BLaER1 (cell line): ENCODE measurements at regions not wholly inside any gene's neighbourhood (a gene's known extent, or its start where the extent isn't known, plus 50 kb on each side); places are given as distances from the start of the nearest gene placed in this dataset.

ENCODE experiments used
- H3K27ac ChIP-seq: shearing (Covaris generic); formaldehyde crosslinking; 2 replicates; pipeline ENCODE4 v1.8.1; 2022
- H3K27me3 ChIP-seq: shearing (Covaris generic); formaldehyde crosslinking; 2 replicates; pipeline ENCODE4 v1.8.1; 2022
- H3K36me3 ChIP-seq: shearing (Covaris generic); formaldehyde crosslinking; 2 replicates; pipeline ENCODE4 v1.8.1; 2022
- H3K4me1 ChIP-seq: shearing (Covaris generic); formaldehyde crosslinking; 2 replicates; pipeline ENCODE4 v1.8.1; 2022
- H3K4me2 ChIP-seq: shearing (Covaris generic); formaldehyde crosslinking; 2 replicates; pipeline ENCODE4 v1.8.1; 2022
- H3K4me3 ChIP-seq: shearing (Covaris generic); formaldehyde crosslinking; 2 replicates; pipeline ENCODE4 v1.8.1; 2022
- H3K9ac ChIP-seq: shearing (Covaris generic); formaldehyde crosslinking; 2 replicates; pipeline ENCODE4 v1.8.1; 2022
- H3K9me3 ChIP-seq: shearing (Covaris generic); formaldehyde crosslinking; 2 replicates; pipeline ENCODE4 v1.8.1; 2022
- H4K20me1 ChIP-seq: shearing (Covaris generic); formaldehyde crosslinking; 2 replicates; pipeline ENCODE4 v1.8.1; 2022
- Cebpa-rat ChIP-seq: shearing (Covaris generic); IDR thresholded peaks from 2 replicates; pipeline ENCODE4 v1.8.1; 2022

- TF ChIP-seq Cebpa-rat, result no peak
- H3K9me3 ChIP-seq, result no peaks in the 10 kb centered on the region
- no peaks in the 10 kb centered on the region for H3K27me3 ChIP-seq
- no peaks in the 10 kb centered on the region for H4K20me1 ChIP-seq
- H3K4me2 ChIP-seq, result no peak overlapping the region
- no peak overlapping the region for H3K9ac ChIP-seq
- H3K36me3 ChIP-seq, result no peaks in the 10 kb centered on the region
- H3K4me3 ChIP-seq, result no peak overlapping the region
- no peak overlapping the region for H3K27ac ChIP-seq
- H3K4me1 ChIP-seq, result no peaks in the 10 kb centered on the region
These were observed 366.8 kb upstream of the CCDC179 start for GRCh38 chr11:23227078-23227445.

GRCh38 chr11:23232652-23233051 lies 372.4 kb upstream of the CCDC179 start:
- H3K4me3 ChIP-seq, result no peak overlapping the region

GRCh38 chr11:23233075-23233474 lies 372.8 kb upstream of the CCDC179 start:
- Histone ChIP-seq H3K9ac (no peak overlapping the region), H3K27me3 (no peaks in the 10 kb centered on the region)

More at GRCh38 chr11:23232652-23233051, 372.4 kb upstream of the CCDC179 start:
- H3K9me3 ChIP-seq, result no peaks in the 10 kb centered on the region
- no peaks in the 10 kb centered on the region for H4K20me1 ChIP-seq
- H3K27me3 ChIP-seq, result no peaks in the 10 kb centered on the region
- no peaks in the 10 kb centered on the region for H3K4me1 ChIP-seq
- no peak for TF ChIP-seq Cebpa-rat
- H3K9ac ChIP-seq, result no peak overlapping the region
- no peaks in the 10 kb centered on the region for H3K36me3 ChIP-seq
- no peak overlapping the region for H3K27ac ChIP-seq
- H3K4me2 ChIP-seq, result no peak overlapping the region

GRCh38 chr11:23236826-23237555 lies 376.7 kb upstream of the CCDC179 start:
- Histone ChIP-seq H3K27ac (no peak overlapping the region), H3K27me3 (no peaks in the 10 kb centered on the region), H3K4me1 (no peaks in the 10 kb centered on the region), H4K20me1 (no peaks in the 10 kb centered on the region), H3K4me3 (no peak overlapping the region), H3K36me3 (no peaks in the 10 kb centered on the region), H3K9me3 (no peaks in the 10 kb centered on the region), H3K4me2 (no peak overlapping the region), H3K9ac (no peak overlapping the region)
- TF ChIP-seq Cebpa-rat, result no peak

More at GRCh38 chr11:23233075-23233474, 372.8 kb upstream of the CCDC179 start:
- no peaks in the 10 kb centered on the region for H3K4me1 ChIP-seq
- no peaks in the 10 kb centered on the region for H3K36me3 ChIP-seq
- no peaks in the 10 kb centered on the region for H3K9me3 ChIP-seq
- H3K4me2 ChIP-seq, result no peak overlapping the region
- H3K27ac ChIP-seq, result no peak overlapping the region
- no peaks in the 10 kb centered on the region for H4K20me1 ChIP-seq
- H3K4me3 ChIP-seq, result no peak overlapping the region
- TF ChIP-seq Cebpa-rat, result no peak

GRCh38 chr11:23252426-23252825 lies 392.2 kb upstream of the CCDC179 start:
- Histone ChIP-seq H3K9ac (no peak overlapping the region), H4K20me1 (no peaks in the 10 kb centered on the region), H3K27ac (no peak overlapping the region), H3K36me3 (no peaks in the 10 kb centered on the region), H3K9me3 (no peaks in the 10 kb centered on the region), H3K4me2 (no peak overlapping the region), H3K4me3 (no peak overlapping the region), H3K4me1 (no peaks in the 10 kb centered on the region), H3K27me3 (no peaks in the 10 kb centered on the region)
- no peak for TF ChIP-seq Cebpa-rat

- Histone ChIP-seq H3K9me3 (no peaks in the 10 kb centered on the region), H3K9ac (no peak overlapping the region), H3K36me3 (no peaks in the 10 kb centered on the region), H4K20me1 (no peaks in the 10 kb centered on the region), H3K27ac (no peak overlapping the region), H3K4me1 (no peaks in the 10 kb centered on the region), H3K4me3 (no peak overlapping the region), H3K4me2 (no peak overlapping the region), H3K27me3 (no peaks in the 10 kb centered on the region)
- no peak for TF ChIP-seq Cebpa-rat
These were observed 396.8 kb upstream of the CCDC179 start for GRCh38 chr11:23257088-23257487.

- Histone ChIP-seq H3K36me3 (no peaks in the 10 kb centered on the region), H3K4me1 (no peaks in the 10 kb centered on the region), H3K9me3 (no peaks in the 10 kb centered on the region), H3K4me2 (no peak overlapping the region), H3K9ac (no peak overlapping the region), H3K4me3 (no peak overlapping the region), H4K20me1 (no peaks in the 10 kb centered on the region), H3K27me3 (no peaks in the 10 kb centered on the region), H3K27ac (no peak overlapping the region)
- TF ChIP-seq Cebpa-rat, result no peak
These were observed 397.3 kb upstream of the CCDC179 start for GRCh38 chr11:23257556-23257955.

- Histone ChIP-seq H3K4me1 (no peaks in the 10 kb centered on the region), H3K27ac (no peak overlapping the region), H3K9me3 (no peaks in the 10 kb centered on the region), H3K9ac (no peak overlapping the region), H3K36me3 (no peaks in the 10 kb centered on the region), H4K20me1 (no peaks in the 10 kb centered on the region), H3K27me3 (no peaks in the 10 kb centered on the region), H3K4me3 (no peak overlapping the region), H3K4me2 (no peak overlapping the region)
- no peak for TF ChIP-seq Cebpa-rat
These were observed 403.2 kb upstream of the CCDC179 start for GRCh38 chr11:23263466-23263865.

- H3K4me3 ChIP-seq, result no peak overlapping the region
- TF ChIP-seq Cebpa-rat, result no peak
- H3K36me3 ChIP-seq, result no peaks in the 10 kb centered on the region
- H3K9ac ChIP-seq, result no peak overlapping the region
- H3K27me3 ChIP-seq, result no peaks in the 10 kb centered on the region
- no peak overlapping the region for H3K4me2 ChIP-seq
- no peaks in the 10 kb centered on the region for H3K4me1 ChIP-seq
- H3K9me3 ChIP-seq, result no peaks in the 10 kb centered on the region
- no peak overlapping the region for H3K27ac ChIP-seq
- no peaks in the 10 kb centered on the region for H4K20me1 ChIP-seq
These were observed 411.8 kb upstream of the CCDC179 start for GRCh38 chr11:23272095-23272494.

GRCh38 chr11:23278121-23278520 lies 417.8 kb upstream of the CCDC179 start:
- H3K27me3 ChIP-seq, result no peaks in the 10 kb centered on the region
- no peaks in the 10 kb centered on the region for H3K9me3 ChIP-seq
- no peak overlapping the region for H3K4me3 ChIP-seq
- H3K36me3 ChIP-seq, result no peaks in the 10 kb centered on the region
- no peak overlapping the region for H3K9ac ChIP-seq
- H3K27ac ChIP-seq, result no peak overlapping the region
- no peak overlapping the region for H3K4me2 ChIP-seq
- TF ChIP-seq Cebpa-rat, result no peak
- H3K4me1 ChIP-seq, result no peaks in the 10 kb centered on the region
- no peaks in the 10 kb centered on the region for H4K20me1 ChIP-seq

GRCh38 chr11:23280088-23280487 lies 419.8 kb upstream of the CCDC179 start:
- no peak overlapping the region for H3K27ac ChIP-seq
- no peak for TF ChIP-seq Cebpa-rat
- H3K27me3 ChIP-seq, result no peaks in the 10 kb centered on the region
- no peaks in the 10 kb centered on the region for H3K4me1 ChIP-seq
- no peak overlapping the region for H3K4me3 ChIP-seq
- H3K9ac ChIP-seq, result no peak overlapping the region
- no peak overlapping the region for H3K4me2 ChIP-seq
- no peaks in the 10 kb centered on the region for H3K36me3 ChIP-seq
- no peaks in the 10 kb centered on the region for H3K9me3 ChIP-seq
- H4K20me1 ChIP-seq, result no peaks in the 10 kb centered on the region
